HG03159 (cell line): ENCODE measurements at regions not wholly inside any gene's neighbourhood (a gene's known extent, or its start where the extent isn't known, plus 50 kb on each side); places are given as distances from the start of the nearest gene placed in this dataset.
"Not testable (repeated sequence)": the region's sequence is repeated elsewhere in the genome, so short reads cannot be mapped to it uniquely, and the experiment has no call there.

Experiments
- ATAC-seq: cut with Tn5 transposase; IDR thresholded peaks from one replicate; pipeline ENCODE4 v1.9.1; 2021; ENCODE audit warnings: mild to moderate bottlenecking, moderate library complexity; ENCODE audit not compliant: unreplicated experiment

GRCh38 chr1:222187566-222188332 is 360.2 kb downstream of the HHIPL2 start:
- ATAC-seq, result no peak

- no peak for ATAC-seq
These were observed 365.3 kb downstream of the HHIPL2 start for GRCh38 chr1:222182641-222183040.

- ATAC-seq, result no peak
These were observed 366.7 kb downstream of the HHIPL2 start for GRCh38 chr1:222181191-222181590.

- ATAC-seq, result not testable (repeated sequence)
These were observed 370.4 kb downstream of the HHIPL2 start for GRCh38 chr1:222177496-222177895.

- ATAC-seq, result peak; percentile 66
These were observed 376.9 kb downstream of the HHIPL2 start for GRCh38 chr1:222171005-222171404.

GRCh38 chr1:222168621-222169020 is 379.3 kb downstream of the HHIPL2 start:
- ATAC-seq, result no peak

- ATAC-seq, result no peak
These were observed 380.0 kb downstream of the HHIPL2 start for GRCh38 chr1:222167896-222168295.

- ATAC-seq, result peak; percentile 57
These were observed 380.8 kb downstream of the HHIPL2 start for GRCh38 chr1:222167111-222167510.

- no peak for ATAC-seq
These were observed 382.3 kb downstream of the HHIPL2 start for GRCh38 chr1:222165629-222166028.

GRCh38 chr1:222163895-222164294 is 384.0 kb downstream of the HHIPL2 start:
- no peak for ATAC-seq

- ATAC-seq, result no peak
These were observed 386.2 kb downstream of the HHIPL2 start for GRCh38 chr1:222161676-222162075.

GRCh38 chr1:222157612-222158011 is 390.3 kb downstream of the HHIPL2 start:
- ATAC-seq, result no peak

GRCh38 chr1:222140206-222140605 is 398.3 kb upstream of the DUSP10 start:
- ATAC-seq, result no peak

GRCh38 chr1:222138095-222138494 is 396.2 kb upstream of the DUSP10 start:
- ATAC-seq, result no peak

GRCh38 chr1:222136869-222137268 is 395.0 kb upstream of the DUSP10 start:
- ATAC-seq, result no peak

- ATAC-seq, result no peak
These were observed 387.2 kb upstream of the DUSP10 start for GRCh38 chr1:222129041-222129440.

GRCh38 chr1:222127526-222128152 is 385.8 kb upstream of the DUSP10 start:
- ATAC-seq, result no peak

GRCh38 chr1:222127096-222127495 is 385.2 kb upstream of the DUSP10 start:
- ATAC-seq, result no peak

- no peak for ATAC-seq
These were observed 384.2 kb upstream of the DUSP10 start for GRCh38 chr1:222126052-222126451.

GRCh38 chr1:222124602-222125001 is 382.7 kb upstream of the DUSP10 start:
- no peak for ATAC-seq

GRCh38 chr1:222123111-222123510 is 381.2 kb upstream of the DUSP10 start:
- no peak for ATAC-seq

GRCh38 chr1:222117809-222118208 is 375.9 kb upstream of the DUSP10 start:
- no peak for ATAC-seq
